HepG2 (cell line): ENCODE measurements at regions not wholly inside any gene's neighbourhood (a gene's known extent, or its start where the extent isn't known, plus 50 kb on each side); places are given as distances from the start of the nearest gene placed in this dataset.

Experiments
- MAFK ChIP-seq, 2 experiments: IDR thresholded peaks in 1 of 2; conservative IDR thresholded peaks in 1 of 2; 2 replicates each; pipeline ENCODE4 v1.6.1; 2011; ENCODE audit warnings: improper control_type of control experiment in 2 of 2, low read length in 2 of 2
- MEF2D ChIP-seq: sonication (generic); formaldehyde crosslinking; IDR thresholded peaks from 2 replicates; pipeline ENCODE4 v1.5.1; 2020; ENCODE audit warnings: mild to moderate bottlenecking, missing genetic modification reagents
- SATB2 ChIP-seq: sonication (generic); formaldehyde crosslinking; IDR thresholded peaks from 2 replicates; pipeline ENCODE4 v1.5.0; 2020; ENCODE audit warnings: missing genetic modification reagents
- TGIF2 ChIP-seq: IDR thresholded peaks from 2 replicates; pipeline ENCODE4 v1.6.1; 2016; ENCODE audit warnings: control low read depth, missing compliant biosample characterization
- ZBTB20 ChIP-seq: sonication (generic); formaldehyde crosslinking; IDR thresholded peaks from 2 replicates; pipeline ENCODE4 v1.8.1; 2023; ENCODE audit warnings: missing genetic modification reagents, low read depth, mild to moderate bottlenecking, borderline replicate concordance
- ZBTB8A ChIP-seq: sonication (generic); formaldehyde crosslinking; IDR thresholded peaks from 2 replicates; pipeline ENCODE4 v1.4.0; 2020; ENCODE audit warnings: mild to moderate bottlenecking, low read depth, missing genetic modification reagents, borderline replicate concordance
- ZEB1 ChIP-seq: IDR thresholded peaks from 2 replicates; pipeline ENCODE4 v1.6.1; 2012; ENCODE audit warnings: mild to moderate bottlenecking, low read depth, inconsistent platforms; ENCODE audit not compliant: insufficient replicate concordance
- ZNF142 ChIP-seq: sonication (generic); formaldehyde crosslinking; IDR thresholded peaks from 2 replicates; pipeline ENCODE4 v1.4.0; 2020; ENCODE audit warnings: missing genetic modification reagents
- ZNF232 ChIP-seq: sonication (generic); formaldehyde crosslinking; IDR thresholded peaks from 2 replicates; pipeline ENCODE4 v1.4.0; 2020; ENCODE audit warnings: missing genetic modification reagents, borderline replicate concordance
- ZNF318 ChIP-seq: sonication (generic); formaldehyde crosslinking; IDR thresholded peaks from 2 replicates; pipeline ENCODE4 v1.4.0; 2020; ENCODE audit warnings: mild to moderate bottlenecking, missing genetic modification reagents
- ZNF432 ChIP-seq: sonication (generic); formaldehyde crosslinking; IDR thresholded peaks from 2 replicates; pipeline ENCODE4 v1.5.0; 2020; ENCODE audit warnings: missing genetic modification reagents, mild to moderate bottlenecking, borderline replicate concordance
- ZNF704 ChIP-seq: sonication (generic); formaldehyde crosslinking; IDR thresholded peaks from 2 replicates; pipeline ENCODE4 v1.8.1; 2023; ENCODE audit warnings: mild to moderate bottlenecking, inconsistent platforms, moderate library complexity, missing genetic modification reagents, borderline replicate concordance

GRCh38 chr7:130899638-130900401 is 165.8 kb upstream of the KLF14 start (continued):
- TF ChIP-seq ZNF142 (CRISPR knock-in tag) (0 out of 2 replicates have a peak, but pooled peaks have one; percentile 38), ZNF232 (CRISPR knock-in tag) (peak; percentile 95; the same call in 1 of the 2 replicates), ZNF704 (CRISPR knock-in tag) (0 out of 2 replicates have a peak, but pooled peaks have one; percentile 32), ZEB1 (peak; percentile 100), MAFK (conservative IDR thresholded peaks at IDR 0.05 in 1 of 2, IDR thresholded peaks at IDR 0.05 in 1 of 2; ENCODE audit: low read length in 2 of 2) (no peak), ZNF432 (no peak), SATB2 (CRISPR knock-in tag) (0 out of 2 replicates have a peak, but pooled peaks have one; percentile 70), MEF2D (CRISPR knock-in tag) (peak; percentile 58; the same call in 1 of the 2 replicates), ZBTB20 (CRISPR knock-in tag) (peak; percentile 47; the same call in 1 of the 2 replicates), ZBTB8A (CRISPR knock-in tag) (no peak), ZNF318 (CRISPR knock-in tag) (no peak), TGIF2 (peak; percentile 60)
